ENCODE measurements at regions not wholly inside any gene's neighbourhood (a gene's known extent, or its start where the extent isn't known, plus 50 kb on each side); places are given as distances from the start of the nearest gene placed in this dataset.

- DNase-seq (ENCODE audit: low spot score), result peak; percentile 15
- ATAC-seq, result no peak
Observed at GRCh38 chr2:10498525-10499274, 50.6 kb upstream of the ODC1 start.
